ENCODE measurements at regions not wholly inside any gene's neighbourhood (a gene's known extent, or its start where the extent isn't known, plus 50 kb on each side); places are given as distances from the start of the nearest gene placed in this dataset.
"Not testable (repeated sequence)": the region's sequence is repeated elsewhere in the genome, so short reads cannot be mapped to it uniquely, and the experiment has no call there.

DNA sequence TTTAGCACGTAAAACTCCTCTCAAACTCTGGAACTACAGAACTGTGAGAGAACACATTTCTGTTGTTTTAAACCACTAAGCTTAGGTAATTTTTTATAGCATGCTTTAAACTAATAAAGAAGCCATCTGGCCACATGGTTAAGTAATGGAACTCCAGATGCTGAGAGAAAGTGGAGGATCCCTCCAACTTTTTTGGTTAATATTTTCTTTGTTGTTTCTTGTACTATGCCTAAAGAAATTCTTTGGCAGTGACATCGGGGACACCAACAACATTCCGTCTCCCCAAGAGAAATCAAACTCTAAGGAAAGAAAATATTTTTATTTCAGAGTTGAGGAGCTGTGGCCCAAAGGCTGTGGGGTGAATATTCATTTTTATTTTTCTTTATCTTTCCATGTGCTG is 734.8 kb upstream of the CDH9 start:
- no peaks in the 10 kb centered on the region for H3K9me2 ChIP-seq (replicated peaks; ENCODE audit: control insufficient read depth, low read length)
- H3K27me3 ChIP-seq (ENCODE audit: control insufficient read depth, low read length): no peaks in the 10 kb centered on the region
- no peak overlapping the region for H3K27ac ChIP-seq (ENCODE audit: low read depth, low read length)
- no peaks in the 10 kb centered on the region for H3K36me3 ChIP-seq (ENCODE audit: control insufficient read depth, low read length)
- TF ChIP-seq, protein P1, sequence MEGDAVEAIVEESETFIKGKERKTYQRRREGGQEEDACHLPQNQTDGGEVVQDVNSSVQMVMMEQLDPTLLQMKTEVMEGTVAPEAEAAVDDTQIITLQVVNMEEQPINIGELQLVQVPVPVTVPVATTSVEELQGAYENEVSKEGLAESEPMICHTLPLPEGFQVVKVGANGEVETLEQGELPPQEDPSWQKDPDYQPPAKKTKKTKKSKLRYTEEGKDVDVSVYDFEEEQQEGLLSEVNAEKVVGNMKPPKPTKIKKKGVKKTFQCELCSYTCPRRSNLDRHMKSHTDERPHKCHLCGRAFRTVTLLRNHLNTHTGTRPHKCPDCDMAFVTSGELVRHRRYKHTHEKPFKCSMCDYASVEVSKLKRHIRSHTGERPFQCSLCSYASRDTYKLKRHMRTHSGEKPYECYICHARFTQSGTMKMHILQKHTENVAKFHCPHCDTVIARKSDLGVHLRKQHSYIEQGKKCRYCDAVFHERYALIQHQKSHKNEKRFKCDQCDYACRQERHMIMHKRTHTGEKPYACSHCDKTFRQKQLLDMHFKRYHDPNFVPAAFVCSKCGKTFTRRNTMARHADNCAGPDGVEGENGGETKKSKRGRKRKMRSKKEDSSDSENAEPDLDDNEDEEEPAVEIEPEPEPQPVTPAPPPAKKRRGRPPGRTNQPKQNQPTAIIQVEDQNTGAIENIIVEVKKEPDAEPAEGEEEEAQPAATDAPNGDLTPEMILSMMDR (IDR thresholded peaks at IDR 0.05; ENCODE audit: low read depth, low read length, poor library complexity, severe bottlenecking): no peak
- no peak for TF ChIP-seq EZH2phosphoT487 (IDR thresholded peaks at IDR 0.05; ENCODE audit: borderline replicate concordance, low read length)
- no peak overlapping the region for H3K4me3 ChIP-seq (ENCODE audit: low read length)
- H3K4me1 ChIP-seq (ENCODE audit: control insufficient read depth, low read length): no peaks in the 10 kb centered on the region
- H3K79me2 ChIP-seq (ENCODE audit: control insufficient read depth, low read length): no peaks in the 10 kb centered on the region
- no peaks in the 10 kb centered on the region for H4K20me1 ChIP-seq (ENCODE audit: control insufficient read depth, insufficient read depth, low read depth, low read length)
- no peaks in the 10 kb centered on the region for H3K9me3 ChIP-seq (ENCODE audit: control insufficient read depth, insufficient read depth, low read length)
- H3F3A ChIP-seq (ENCODE audit: control insufficient read depth, insufficient read depth): no peaks in the 10 kb centered on the region
- no peak overlapping the region for H3K4me2 ChIP-seq (ENCODE audit: low read length)

- Histone ChIP-seq H3K9me2 (replicated peaks; ENCODE audit: control insufficient read depth, low read length) (no peaks in the 10 kb centered on the region), H3K4me3 (ENCODE audit: low read length) (no peak overlapping the region), H3K4me1 (ENCODE audit: control insufficient read depth, low read length) (no peaks in the 10 kb centered on the region), H3K36me3 (ENCODE audit: control insufficient read depth, low read length) (no peaks in the 10 kb centered on the region), H3F3A (ENCODE audit: control insufficient read depth, insufficient read depth) (no peaks in the 10 kb centered on the region), H3K27me3 (ENCODE audit: control insufficient read depth, low read length) (no peaks in the 10 kb centered on the region), H3K27ac (ENCODE audit: low read depth, low read length) (no peak overlapping the region), H3K79me2 (ENCODE audit: control insufficient read depth, low read length) (no peaks in the 10 kb centered on the region), H4K20me1 (ENCODE audit: control insufficient read depth, insufficient read depth, low read depth, low read length) (no peaks in the 10 kb centered on the region), H3K4me2 (ENCODE audit: low read length) (no peak overlapping the region), H3K9me3 (ENCODE audit: control insufficient read depth, insufficient read depth, low read length) (no peaks in the 10 kb centered on the region)
- TF ChIP-seq, protein P1 (IDR thresholded peaks at IDR 0.05; ENCODE audit: low read depth, low read length, poor library complexity, severe bottlenecking): no peak
- no peak for TF ChIP-seq EZH2phosphoT487 (IDR thresholded peaks at IDR 0.05; ENCODE audit: borderline replicate concordance, low read length)
Observed at GRCh38 chr5:27769748-27770402, 731.5 kb upstream of the CDH9 start.

- Histone ChIP-seq H3F3A (ENCODE audit: control insufficient read depth, insufficient read depth) (no peaks in the 10 kb centered on the region), H3K9me3 (ENCODE audit: control insufficient read depth, insufficient read depth, low read length) (no peaks in the 10 kb centered on the region), H3K27me3 (ENCODE audit: control insufficient read depth, low read length) (no peaks in the 10 kb centered on the region), H3K9me2 (replicated peaks; ENCODE audit: control insufficient read depth, low read length) (no peaks in the 10 kb centered on the region), H3K4me1 (ENCODE audit: control insufficient read depth, low read length) (no peaks in the 10 kb centered on the region), H3K36me3 (ENCODE audit: control insufficient read depth, low read length) (no peaks in the 10 kb centered on the region), H4K20me1 (ENCODE audit: control insufficient read depth, insufficient read depth, low read depth, low read length) (no peaks in the 10 kb centered on the region), H3K79me2 (ENCODE audit: control insufficient read depth, low read length) (no peaks in the 10 kb centered on the region), H3K27ac (ENCODE audit: low read depth, low read length) (no peak overlapping the region), H3K4me2 (ENCODE audit: low read length) (no peak overlapping the region), H3K4me3 (ENCODE audit: low read length) (no peak overlapping the region)
- no peak for TF ChIP-seq EZH2phosphoT487 (IDR thresholded peaks at IDR 0.05; ENCODE audit: borderline replicate concordance, low read length)
- TF ChIP-seq, protein P1 (IDR thresholded peaks at IDR 0.05; ENCODE audit: low read depth, low read length, poor library complexity, severe bottlenecking): no peak
Observed at GRCh38 chr5:27748847-27749246, 710.5 kb upstream of the CDH9 start.

DNA sequence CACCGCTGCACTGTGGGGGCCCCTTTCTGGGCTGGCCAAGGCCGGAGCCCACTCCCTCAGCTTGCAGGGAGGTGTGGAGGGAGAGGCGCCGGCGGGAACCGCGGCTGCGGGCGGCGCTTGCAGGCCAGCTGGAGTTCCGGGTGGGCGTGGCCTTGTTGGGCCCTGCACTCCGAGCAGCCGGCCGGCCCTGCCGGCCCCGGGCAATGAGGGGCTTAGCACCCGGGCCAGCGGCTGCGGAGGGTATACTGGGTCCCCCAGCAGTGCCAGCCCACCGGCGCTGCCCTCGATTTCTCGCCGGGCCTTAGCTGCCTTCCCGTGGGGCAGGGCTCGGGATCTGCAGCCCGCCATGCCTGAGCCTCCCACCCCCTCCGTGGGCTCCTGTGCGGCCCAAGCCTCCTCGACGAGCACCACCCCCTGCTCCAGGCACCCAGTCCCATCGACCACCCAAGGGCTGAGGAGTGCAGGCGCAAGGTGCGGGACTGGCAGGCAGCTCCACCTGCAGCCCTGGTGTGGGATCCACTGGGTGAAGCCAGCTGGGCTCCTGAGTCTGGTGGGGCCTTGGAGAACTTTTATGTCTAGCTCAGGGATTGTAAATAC is 705.1 kb upstream of the CDH9 start:
- not testable (repeated sequence) for H3K9me3 ChIP-seq (ENCODE audit: control insufficient read depth, insufficient read depth, low read length); H4K20me1 ChIP-seq (ENCODE audit: control insufficient read depth, insufficient read depth, low read depth, low read length); H3K4me2 ChIP-seq (ENCODE audit: low read length); H3K9me2 ChIP-seq (replicated peaks; ENCODE audit: control insufficient read depth, low read length); H3F3A ChIP-seq (ENCODE audit: control insufficient read depth, insufficient read depth); H3K27ac ChIP-seq (ENCODE audit: low read depth, low read length); H3K27me3 ChIP-seq (ENCODE audit: control insufficient read depth, low read length); H3K36me3 ChIP-seq (ENCODE audit: control insufficient read depth, low read length); H3K4me3 ChIP-seq (ENCODE audit: low read length); H3K79me2 ChIP-seq (ENCODE audit: control insufficient read depth, low read length); H3K4me1 ChIP-seq (ENCODE audit: control insufficient read depth, low read length)
